ENCODE measurements at regions not wholly inside any gene's neighbourhood (a gene's known extent, or its start where the extent isn't known, plus 50 kb on each side); places are given as distances from the start of the nearest gene placed in this dataset.

DNA sequence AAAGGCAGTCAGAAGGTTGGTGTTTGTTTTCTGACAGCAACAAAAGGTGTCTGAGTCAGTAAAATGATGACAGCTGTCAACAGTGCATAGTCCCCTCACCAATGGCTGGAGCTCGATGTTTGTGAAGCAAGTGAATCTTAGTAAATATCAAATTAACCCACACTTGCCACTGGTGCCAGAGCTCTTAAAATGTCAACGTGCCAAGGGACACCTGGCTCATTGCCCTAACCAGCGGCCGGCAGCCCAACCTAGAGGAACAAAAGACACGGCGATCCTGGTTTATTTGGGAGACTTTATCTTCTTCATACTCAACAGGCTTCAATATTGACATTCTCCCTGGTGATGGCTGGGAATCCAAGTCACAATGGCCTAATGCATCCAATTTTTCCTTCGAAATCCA, 143.4 kb downstream of the CPEB2 start:
- TF ChIP-seq CTCF (IDR thresholded peaks at IDR 0.05 in 4 of 5, conservative IDR thresholded peaks at IDR 0.05 in 1 of 5) (no peak), POLR2A (IDR thresholded peaks at IDR 0.05) (no peak)

Data from gastrocnemius medialis (tissue), 4 donors.